Eye (tissue), 1 donor: ENCODE measurements at regions not wholly inside any gene's neighbourhood (a gene's known extent, or its start where the extent isn't known, plus 50 kb on each side); places are given as distances from the start of the nearest gene placed in this dataset.

Experiments used
- DNase-seq: peaks from one replicate; pipeline ENCODE4 v3.0.0-alpha.2; 2015

DNA sequence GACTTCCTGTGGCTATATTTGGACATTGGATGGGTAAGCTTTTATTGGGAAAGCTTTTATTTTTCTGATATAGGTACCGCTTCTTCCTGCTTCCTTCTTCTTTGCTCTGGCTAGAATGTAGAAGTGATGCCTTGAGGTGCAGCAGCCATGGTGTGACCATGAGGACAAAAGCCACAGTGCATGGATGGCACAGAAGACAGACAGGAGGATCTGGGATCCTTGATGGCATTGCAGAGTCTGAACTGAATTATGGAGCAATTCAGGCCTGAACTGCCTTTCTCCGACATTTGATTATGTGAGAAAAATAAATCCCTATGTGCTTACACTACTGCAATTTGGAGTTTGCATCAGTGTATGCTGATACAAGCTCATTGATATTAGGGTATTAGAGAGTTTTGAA lies 191.3 kb upstream of the CRY1 start:
- DNase-seq = no peak

DNA sequence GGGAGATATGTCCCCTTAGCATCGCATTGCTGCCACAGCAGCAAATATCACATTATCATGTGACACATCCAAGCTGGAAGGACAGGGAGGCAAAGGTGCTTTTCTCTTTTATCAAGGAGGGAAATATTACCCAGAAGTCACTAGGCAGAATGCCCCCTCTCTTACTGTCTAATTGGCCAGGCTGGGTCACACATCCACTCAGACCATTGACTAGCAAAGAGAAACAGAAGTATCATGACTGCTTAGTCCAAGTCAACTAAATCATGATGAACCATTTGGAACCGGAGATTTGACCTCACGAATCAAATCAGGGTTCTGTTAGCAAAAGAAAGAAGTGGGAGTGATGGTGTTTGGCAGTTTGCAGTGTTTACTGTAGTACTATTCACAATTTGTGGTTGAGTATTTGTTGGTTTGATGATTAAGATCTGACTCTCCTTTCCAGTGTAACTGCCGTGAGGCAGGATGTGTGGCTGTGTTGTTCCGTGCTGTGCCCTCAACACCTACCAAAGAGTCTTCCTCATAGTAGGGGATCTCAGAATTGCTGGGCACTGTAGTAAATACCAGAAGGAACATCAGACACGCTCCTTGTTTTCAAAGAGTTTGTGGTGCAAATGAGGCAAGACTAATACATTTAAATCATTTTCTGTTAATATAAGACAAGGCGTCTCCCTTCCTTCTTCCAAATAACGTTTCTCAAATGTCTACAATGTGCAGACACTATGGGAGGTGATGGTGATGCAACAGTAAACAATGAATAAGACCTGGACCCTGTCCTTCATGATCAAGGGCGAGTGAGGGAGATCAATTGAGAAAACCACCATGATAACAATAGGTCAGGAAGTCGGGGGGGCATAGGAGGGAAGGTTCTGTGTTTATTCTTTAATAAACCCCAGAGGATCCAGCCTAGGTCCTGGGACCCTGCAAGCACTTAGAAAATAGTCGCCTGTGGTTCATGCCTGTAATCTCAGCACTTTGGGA lies 194.4 kb upstream of the CRY1 start:
- DNase-seq = no peak

DNA sequence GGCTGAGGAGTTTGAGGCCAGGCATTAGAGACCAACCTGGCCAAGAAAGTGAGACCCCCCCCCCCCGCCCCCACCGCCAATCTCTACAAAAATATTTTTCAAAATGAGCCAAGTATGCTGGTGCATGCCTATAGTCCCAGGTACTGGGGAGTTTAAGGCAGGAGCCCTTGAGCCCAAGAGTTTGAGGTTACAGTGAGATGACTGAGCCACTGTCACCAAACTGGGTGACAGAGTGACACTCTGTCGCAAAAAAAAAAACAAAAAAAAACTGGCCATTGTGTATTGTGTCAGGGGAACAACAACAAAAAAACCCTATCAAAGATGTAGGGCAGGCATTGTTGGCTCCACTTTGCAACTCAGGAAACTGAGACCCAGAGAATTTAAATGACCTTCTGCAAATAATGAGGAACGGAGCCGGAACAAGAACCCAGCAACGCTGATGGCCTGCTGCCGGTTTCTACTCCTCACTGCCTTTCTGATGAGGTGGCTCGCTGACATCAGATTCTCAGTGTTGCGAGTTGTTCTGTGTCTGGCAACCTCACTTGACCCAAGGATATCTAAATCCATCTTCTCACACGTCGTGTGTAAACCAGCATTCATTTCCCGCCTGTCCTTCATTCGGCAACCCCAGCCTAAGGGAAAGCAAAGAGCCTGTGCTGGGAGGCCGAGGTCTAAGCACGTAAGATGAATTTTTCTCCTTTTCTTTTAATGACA lies 195.2 kb upstream of the CRY1 start:
- DNase-seq = peak; percentile 4

DNA sequence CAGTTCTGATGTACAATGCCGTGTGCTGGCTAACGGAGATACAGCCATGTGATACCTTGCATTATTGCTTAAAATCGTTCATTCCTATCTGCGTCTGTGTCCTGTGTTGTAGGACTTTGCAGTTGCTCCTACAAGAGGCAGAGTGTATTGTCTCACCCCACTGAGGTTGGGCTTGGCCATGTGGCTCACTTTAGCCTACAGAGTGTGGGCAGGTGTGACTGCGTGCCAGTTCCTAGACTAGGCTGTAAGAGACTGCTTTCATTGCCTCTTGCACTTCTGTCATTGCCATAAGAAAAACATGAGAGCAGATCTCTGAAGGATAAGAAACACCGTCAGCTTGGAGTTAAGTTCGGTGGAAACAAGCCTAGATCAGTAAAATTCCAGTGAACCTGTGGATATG lies 197.7 kb upstream of the CRY1 start:
- no peak for DNase-seq

DNA sequence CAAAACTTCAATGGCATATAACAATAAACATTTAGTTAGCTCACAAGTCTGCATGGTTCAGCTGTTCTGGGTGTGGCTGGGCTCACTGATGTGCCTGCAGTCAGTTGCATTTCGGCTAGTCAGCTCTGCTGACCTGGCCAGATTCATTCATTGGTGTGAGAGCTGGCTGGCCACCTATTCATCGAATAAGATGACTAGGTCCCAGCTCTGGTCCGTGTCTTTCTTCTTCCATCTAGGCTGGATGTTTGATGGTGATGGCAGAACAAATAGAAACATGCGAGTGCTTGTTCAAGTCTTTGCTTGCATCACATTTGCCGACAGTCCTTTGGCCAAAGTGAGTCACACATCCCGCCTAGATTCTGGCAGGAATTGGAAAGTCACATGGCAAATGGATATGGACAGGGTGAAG lies 203.3 kb upstream of the CRY1 start:
- DNase-seq = no peak

DNA sequence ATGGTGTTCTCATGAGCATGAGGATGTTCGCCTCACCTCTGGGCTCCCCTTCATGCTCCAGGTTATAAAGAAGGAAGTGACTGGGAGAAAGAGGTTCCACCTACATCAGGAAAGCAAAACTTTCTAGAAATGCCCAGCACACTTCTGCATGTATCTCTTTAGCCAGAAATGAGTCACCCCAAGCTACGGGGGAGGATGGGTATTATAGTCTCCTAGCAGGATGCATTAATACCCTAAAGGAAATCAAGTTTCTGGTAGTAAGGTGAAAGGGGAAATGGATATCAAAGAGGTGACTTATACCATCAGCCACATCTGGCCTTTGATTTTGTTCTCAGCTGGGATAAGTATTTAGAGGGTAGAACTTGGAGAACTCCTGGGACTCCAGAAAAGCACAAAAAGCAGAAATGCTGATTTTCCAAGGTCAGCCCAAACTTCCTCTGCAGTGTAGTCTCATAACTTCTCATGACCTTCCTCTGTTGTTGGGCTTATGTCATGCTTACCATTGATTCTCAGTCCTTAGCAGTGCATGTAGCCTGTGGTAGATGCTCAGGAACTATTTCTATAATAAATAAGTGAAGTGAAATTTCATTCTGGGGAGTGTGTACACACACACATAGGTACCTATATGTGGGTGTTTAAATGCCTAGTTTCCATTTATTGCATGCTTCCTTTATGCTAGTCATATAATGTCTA lies 209.4 kb upstream of the CRY1 start:
- DNase-seq = no peak

DNA sequence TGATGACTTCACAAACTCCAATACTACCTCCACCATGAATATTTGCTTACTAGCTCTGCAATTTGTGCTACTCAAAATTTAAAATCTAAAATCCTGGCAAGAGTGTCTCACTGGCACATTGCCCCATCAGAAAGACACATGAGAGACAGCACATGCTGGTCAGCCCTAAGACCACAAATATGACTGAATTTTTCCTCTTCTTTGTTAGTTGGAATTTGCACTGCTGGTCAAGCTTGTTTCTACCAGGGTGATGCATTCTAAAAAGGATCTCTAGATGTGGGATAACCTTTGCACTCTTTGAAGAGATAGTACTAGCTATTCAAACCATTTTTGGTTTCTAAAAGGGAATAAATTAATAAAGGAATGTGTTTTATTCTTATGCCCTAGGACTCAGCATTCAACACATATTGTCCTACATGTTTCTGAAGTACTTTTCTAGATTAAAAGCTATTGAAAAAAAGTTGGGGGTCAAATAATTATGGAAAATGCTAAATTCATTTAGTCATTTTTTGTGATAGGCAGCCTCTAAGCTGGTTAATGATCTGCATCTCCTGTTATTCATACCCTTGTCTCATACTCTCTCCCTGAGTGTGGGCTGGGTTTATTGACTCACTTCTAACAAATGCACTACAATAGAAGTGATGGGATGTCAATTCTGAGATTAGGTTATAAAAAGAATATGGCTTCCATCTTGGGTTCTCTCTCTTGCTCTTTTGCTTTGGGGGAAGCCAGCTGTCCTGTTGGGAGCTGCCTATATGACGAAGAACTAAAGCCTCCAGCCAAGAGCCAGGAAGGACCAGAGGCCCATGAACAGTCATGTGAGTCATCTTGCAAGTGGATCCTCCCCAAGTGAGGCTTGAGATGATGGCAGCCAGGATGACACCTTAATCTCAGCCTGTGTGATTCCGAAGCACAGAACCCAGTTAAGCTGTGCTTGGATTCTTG lies 211.5 kb upstream of the CRY1 start:
- no peak for DNase-seq

DNA sequence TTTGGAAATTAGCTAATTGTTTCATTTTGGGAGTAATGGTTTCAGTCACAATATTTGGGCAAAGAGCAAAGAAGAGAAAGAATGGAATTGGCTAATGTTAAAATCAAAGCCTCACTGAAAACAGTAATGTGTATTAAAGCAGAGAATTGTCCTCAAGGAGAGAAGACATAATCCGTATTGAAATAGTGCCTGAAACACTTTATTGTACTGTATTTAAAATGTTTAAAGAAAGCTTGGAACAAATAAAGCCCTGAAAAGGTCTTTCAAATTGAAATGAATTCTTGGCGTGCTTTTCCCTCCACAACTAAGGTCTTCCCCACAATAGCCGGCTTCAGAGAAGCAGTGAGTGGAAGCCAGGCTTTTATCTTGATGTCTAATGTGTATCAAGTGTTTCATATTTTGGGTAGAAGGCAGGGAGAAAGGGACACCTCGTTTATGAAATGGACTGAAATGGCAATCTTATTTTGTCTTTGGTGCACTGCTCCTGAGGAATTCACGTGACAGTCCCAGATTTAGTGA lies 212.9 kb upstream of the CRY1 start:
- DNase-seq = no peak

DNA sequence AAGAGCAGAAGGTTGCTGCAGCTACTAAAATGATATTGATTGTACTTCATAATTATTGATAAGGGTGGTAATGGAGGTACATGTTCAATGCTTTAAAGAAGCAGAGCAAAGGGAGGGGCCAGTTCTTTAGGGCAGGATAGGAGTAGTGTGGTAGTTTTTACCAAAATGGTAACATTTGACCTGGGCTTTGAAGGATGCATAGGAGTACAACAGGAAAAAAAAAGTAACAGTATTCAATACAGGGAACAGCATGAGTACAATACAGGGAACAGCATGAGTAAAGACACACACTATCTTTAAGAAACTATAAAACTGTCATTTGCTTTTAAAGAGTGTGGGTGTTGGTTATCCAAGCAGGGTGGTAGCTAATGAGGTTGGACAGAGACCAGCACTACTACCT lies 215.0 kb upstream of the CRY1 start:
- DNase-seq = no peak

DNA sequence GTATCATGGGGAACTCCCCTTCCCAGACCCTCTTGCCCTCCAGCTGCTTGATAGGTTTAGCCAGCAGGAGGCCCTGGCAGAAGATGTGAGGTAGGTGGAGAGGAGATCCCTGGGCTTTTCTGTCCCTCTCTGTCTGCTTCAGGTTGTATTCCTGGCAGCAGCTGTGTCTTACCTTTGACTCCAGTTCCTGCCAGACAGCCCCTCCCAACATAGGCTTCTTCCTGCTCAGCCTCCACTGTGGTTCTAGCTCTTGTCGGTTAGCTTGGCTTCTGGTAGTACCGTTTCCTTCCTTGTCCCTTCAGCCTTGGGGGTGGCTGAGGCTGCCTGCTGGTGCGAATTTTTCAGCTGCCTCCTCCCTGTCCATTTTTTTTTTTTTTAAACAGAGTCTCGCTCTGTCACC lies 215.7 kb upstream of the CRY1 start:
- DNase-seq = no peak

DNA sequence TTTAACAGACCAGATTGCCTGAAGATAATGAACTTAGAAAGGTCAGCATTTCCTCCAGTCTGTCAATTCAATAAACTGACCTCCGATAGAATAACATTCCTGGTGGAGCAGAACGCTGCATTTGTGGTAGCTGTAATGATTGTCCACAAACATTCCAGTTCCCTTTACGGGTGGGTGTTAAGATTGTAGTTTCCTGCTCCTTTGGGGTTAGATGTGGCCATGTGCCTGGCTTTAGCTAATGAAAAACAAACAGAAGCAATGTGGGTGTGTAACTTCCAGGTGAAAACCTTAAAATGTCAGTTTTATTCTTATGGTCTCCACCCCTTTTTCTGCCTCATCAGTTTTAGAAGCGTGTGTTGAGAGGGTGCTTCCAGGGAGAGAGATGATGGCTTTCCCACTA lies 217.3 kb upstream of the CRY1 start:
- peak; percentile 28 for DNase-seq

DNA sequence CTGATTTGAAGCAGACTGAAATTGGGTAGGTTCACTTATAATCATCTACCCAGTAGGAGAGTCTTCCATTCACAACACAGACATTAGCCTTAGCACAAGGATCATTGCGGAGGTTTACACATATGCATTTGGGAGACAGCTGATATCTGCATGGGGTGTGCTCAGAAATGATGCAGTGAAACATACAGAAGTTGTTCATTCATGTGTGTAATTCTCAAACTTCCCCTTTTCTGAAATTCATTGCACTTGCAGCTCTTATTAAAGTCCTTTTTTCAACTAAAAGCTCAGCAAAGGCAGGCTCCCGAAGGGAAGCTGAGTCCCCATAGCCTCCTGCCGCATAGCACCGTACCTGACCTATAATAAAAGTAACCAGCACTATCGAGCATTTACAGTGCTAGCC lies 218.3 kb upstream of the CRY1 start:
- no peak for DNase-seq

DNA sequence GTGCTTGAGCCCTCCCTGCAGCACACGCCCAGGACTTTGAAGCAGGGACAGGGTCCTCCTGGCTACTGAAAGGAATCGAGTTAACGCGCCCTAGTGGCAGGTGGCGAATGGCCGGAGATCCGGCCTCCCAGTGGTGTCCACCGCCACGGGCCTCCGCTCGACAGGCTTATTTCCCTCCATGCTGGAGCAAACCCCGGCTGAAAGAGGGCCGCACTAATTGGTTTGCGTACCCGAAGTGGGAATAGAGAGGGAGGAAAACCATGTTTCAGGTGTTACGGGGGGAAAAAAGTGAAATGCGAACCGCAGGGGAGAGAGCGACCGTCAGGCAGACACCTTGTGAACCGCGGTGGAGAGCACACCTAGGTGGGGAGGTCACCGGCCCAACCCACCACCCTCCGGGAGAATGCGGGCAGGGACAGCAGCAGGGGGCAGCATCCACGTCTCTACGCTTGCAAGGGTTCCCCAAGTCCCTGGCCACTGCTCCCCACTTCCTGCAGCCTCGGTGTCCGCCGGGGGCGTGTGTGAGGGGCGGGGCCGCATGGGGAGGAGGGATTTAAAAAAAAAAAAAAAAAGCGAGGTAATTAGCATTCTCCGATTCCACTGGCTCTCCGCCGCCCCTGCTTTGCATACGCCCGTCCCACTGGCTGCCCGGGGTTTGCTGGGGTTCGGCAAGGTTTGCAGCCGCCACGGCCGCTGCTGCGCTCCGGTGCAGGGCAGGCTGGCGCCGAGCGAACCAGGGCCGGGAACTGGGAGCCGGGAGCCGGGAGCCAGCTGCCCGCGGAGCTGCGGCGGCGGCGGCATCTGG lies 224.6 kb upstream of the CRY1 start:
- DNase-seq = peak; percentile 95

DNA sequence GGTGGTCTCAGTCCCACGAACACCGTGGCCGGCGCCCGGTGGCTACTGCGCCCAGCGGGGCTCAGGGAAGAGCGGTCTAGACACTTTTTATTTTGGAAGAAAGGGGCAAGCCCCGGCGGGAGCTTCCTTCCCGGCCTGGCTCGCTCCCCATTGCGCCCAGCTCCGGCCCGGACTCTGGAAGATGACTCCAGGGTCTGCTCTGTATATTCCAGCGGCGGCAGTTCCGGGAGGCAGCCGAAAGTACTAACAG lies 225.1 kb upstream of the CRY1 start:
- DNase-seq = no peak

DNA sequence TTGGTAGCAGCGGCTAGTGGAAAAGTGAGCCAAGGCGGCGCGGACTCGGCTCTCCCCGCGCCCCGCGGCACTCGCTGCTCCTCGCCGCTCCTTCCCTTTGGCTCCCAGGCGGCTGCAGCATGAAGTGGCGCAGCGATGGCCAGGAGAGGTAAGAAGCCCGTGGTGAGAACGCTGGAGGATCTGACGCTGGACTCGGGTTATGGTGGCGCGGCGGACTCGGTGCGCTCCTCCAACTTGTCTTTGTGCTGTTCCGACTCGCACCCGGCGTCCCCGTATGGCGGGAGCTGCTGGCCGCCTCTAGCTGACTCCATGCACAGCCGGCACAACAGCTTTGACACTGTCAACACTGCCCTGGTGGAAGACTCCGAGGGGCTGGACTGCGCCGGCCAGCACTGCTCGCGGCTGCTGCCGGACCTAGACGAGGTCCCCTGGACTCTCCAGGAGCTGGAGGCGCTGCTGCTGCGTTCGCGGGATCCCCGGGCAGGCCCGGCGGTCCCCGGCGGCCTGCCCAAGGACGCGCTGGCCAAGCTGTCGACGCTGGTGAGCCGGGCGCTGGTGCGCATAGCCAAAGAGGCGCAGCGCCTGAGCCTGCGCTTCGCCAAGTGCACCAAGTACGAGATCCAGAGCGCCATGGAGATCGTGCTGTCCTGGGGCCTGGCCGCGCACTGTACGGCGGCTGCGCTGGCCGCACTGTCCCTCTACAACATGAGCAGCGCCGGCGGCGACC lies 225.6 kb upstream of the CRY1 start:
- DNase-seq = peak; percentile 85

DNA sequence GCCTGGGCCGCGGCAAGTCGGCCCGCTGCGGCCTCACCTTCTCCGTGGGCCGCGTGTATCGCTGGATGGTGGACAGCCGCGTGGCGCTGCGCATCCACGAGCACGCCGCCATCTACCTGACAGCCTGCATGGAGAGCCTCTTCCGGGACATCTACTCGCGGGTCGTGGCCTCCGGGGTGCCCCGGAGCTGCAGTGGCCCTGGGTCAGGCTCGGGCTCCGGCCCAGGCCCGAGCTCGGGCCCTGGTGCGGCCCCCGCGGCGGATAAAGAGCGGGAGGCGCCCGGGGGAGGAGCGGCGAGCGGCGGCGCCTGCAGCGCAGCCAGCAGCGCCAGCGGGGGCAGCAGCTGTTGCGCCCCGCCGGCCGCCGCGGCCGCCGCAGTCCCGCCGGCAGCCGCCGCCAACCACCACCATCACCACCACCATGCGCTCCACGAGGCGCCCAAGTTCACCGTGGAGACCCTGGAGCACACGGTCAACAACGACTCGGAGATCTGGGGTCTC lies 226.2 kb upstream of the CRY1 start:
- no peak for DNase-seq

DNA sequence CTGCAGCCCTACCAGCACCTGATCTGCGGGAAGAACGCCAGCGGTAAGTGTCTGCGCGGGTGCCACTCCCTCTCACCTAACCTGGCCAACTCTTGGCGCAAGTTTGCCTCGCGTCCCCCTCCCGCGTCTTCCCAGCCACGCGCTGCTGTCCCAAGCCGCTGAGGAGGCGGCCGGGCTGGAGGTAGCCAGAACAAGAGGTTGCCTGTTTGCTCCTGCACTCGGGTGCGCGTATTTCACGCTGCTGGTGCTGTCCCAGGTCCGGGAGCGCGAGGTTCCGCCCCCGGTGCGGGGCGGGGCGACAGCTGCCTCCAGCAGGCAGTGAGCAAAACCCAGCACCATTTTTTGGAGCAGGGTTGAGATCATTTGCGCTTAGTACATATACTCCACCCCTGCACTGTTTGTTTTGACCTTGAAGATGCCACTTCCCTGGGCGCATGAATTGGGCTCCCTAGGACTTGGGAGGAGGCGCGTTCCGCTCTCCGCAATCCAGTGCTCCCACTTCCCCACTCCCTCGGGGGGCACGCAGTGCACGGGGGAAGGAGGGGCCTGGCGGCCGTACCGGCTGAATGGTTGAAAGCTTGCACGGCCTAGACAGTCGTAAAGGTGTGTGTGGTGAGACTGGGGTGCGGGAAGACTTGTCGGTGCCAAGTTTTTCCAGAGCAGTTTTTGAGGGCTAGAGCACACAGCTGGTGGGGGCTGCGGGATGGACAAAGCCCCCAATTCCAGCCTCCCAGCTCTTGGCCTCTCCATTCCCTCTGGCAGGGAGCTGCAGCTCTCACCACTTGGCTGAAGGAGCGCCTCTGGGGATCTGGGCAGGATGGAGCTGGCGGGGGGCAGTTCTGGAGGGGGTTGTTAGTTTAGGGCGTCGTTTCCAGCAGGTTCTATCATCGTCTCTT lies 226.9 kb upstream of the CRY1 start:
- DNase-seq = peak; percentile 69

DNA sequence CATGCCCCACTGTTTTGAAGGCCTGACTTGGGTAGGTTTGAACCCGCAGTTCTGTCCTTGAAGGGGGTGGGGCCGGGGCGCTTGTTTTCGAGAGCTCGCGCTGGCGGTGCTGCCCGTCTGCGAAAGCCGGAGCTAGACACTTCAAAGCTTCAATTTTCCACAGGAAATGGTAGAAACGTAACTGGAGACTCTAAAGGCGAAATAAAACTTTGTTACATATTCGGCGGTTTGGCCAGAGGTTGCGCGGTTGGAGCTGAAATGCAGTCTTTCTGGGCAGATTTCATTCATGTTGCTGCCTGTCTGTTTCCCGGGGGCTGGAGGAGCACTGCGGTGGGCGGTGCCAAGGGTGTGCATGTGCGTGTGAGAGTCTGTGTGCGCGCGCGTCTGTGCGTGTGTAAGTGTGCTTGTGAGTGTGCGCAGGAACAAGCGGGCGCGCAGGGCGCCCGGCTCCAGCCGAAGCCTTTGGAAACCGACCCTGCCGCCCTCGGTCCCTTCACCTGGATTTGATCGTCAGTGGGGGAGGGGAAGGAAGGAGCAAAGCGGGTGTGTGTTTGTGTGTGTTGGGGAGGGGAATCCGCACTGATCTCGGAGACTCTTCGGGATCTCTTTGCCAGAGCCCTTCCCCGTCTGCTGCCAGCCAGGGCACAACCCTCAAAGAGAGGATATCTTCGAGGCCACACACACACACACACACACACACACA lies 227.7 kb upstream of the CRY1 start:
- DNase-seq = peak; percentile 83

DNA sequence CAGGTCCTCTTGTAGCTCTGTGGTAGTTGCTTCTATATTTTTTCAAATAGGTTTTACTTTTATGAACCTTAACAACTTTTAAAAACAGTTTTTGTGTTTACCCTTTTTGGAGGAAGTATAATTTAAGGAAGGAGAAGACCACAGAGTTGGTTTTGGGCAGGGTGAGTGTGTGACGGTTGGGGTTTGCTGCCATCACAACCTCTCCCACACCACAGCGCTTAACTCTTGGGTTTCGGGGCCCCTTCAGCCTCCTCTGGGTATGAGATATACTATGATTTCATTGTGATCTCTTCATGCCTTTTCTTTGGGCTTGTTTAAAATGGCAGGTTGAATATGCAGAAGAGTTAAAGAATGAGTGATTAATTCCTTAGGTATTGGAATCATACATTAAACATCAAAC lies 228.7 kb upstream of the CRY1 start:
- DNase-seq = no peak
